Endothelial cell of hepatic sinusoid (primary cell): ENCODE measurements at regions not wholly inside any gene's neighbourhood (a gene's known extent, or its start where the extent isn't known, plus 50 kb on each side); places are given as distances from the start of the nearest gene placed in this dataset.

Experiments
- in situ Hi-C: cut with HindIII; loops from 2 replicates; pipeline ENCODE4 v1.10.0; 2017; ENCODE audit warnings: low sequenced_read_pairs

DNA sequence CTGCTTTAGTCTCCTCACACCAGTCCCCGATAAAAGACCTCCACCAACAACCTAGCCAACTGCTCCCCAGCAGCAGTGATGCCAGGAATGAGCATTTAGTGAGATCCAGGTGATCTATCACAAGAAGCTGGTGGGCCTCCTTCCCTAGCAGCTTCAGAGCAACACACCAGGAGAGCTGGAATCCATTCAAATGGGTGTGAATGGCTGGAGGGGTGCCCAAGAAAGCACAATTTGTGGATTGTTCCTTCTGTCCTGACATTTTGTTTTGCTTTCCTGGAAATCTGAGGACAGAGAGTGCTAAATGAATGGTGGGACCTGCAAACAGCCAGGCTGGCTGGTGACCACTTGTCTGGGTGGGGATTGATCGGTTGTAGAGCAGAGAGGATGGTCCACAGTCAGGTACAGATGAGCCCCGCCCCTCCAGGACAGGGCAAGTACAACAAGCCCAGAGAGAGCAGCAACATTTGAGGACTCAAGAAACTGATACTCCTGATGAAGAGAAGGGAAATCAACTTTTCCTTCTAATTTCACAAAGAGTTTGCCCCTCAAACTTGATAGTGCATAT lies 316.8 kb downstream of the VPS13C start:
- in situ Hi-C loops: no loop called here

DNA sequence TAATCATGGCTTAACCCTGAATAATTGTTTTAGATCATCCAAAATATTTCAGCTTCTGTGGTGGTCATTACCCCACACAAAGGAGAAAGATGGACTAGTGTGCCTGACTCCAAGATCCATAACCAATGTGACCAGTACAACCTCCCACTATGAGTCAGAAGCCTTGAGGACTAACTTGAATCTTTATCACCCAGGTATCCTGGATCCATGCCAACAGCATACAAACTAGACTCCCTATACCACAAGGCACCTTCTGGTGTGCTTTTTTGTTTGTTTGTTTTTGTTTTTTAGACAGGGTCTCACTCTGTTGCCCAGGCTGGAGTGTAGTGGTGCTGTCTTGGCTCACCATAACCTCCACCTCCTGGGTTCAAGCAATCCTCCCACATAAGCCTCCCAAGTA lies 317.7 kb downstream of the VPS13C start:
- in situ Hi-C loops: no loop called here

DNA sequence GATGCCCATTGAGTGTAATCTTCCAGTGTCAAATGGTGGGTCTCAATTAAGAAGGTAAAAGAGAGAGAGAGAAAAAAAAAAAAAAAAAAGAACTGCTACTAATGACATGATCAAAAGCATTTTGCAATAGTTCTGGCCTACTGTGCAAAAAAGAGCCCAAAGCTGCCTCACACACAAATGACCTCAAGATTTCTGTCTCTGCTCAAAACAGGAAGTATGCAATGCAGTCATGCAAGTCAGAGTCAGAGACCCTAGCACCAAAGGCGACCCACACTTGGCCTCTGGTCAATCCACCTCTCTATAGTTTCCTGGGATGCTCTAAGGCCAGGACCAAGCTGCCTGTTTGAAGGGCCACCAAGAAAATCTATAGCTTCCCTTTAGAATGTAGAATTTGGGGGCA lies 323.5 kb downstream of the VPS13C start:
- in situ Hi-C loops: no loop called here

- in situ Hi-C loops: no loop called here
These were observed 329.1 kb downstream of the VPS13C start for GRCh38 chr15:61731099-61731498.

DNA sequence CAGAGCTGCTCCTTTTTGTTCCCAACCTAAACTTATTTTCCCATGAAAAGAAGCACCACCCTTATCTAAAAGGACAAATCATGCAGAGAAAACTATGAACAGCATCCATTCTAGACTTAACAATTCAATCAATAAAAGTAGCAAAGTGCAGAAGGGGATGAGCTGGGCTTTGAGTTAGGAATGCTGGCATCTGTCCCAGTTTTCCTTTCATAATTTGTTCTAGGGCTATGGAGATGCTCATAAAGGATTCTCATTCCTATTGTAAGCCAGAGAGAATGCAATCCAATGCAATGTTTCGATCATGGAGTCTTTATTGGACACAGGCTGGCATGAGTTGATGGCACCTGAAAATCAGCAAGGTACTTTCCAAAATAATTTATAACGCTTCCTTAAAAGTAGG lies 330.6 kb downstream of the VPS13C start:
- in situ Hi-C loops: no loop called here

DNA sequence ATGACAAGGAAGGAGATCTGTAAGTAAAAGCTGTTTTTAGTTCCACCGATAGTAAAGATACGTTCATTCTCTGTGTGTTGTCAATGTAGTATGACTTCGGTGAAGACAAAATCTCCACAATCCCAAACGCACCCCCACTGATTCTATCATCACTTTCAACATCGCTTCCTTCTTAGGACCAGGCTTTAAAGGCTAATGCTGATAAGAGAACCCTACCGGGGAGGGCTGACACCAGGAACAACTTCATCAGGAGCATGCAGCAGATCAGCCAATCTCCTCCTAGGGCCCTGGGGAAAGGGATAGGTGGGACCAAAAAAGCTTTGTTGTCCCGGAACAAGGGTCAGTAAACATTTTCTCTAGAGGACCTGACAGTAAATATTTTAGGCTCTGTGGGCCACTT lies 334.1 kb downstream of the VPS13C start:
- in situ Hi-C loops: no loop called here

- in situ Hi-C loops: no loop called here
These were observed 335.0 kb downstream of the VPS13C start for GRCh38 chr15:61725251-61725650.

DNA sequence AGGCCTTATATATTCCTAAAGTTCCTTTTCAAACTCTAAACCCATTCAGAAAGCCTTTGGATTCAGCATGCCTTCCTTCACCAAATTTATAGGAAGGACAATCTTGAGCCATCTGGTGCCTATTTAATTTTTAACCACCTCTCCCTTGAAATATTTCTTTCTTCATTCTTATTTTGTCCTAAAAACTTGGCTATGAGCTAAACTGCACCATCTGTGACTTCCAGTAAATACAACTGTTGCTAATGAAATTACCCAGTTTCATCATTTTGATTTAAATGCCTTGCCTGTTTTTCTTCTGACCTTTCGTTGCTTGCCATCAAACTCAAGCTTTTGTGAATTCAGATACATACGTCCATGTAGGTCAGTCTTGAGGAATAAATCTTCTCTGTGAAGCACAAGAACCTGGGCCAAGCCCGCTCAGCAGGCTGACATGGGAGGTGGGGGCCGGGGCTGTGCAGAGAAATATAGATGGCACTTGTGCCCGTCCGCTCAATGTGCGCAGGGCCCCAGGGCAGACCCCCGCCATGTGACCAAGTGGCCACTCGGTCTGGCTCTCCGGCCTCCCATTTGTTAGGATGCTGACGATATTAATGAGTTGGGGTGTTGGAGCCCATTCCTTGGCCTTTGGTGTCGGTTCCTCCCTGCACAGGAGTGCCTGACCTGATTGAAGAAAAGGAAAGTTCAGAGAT lies 335.9 kb downstream of the VPS13C start:
- in situ Hi-C loops: no loop called here

DNA sequence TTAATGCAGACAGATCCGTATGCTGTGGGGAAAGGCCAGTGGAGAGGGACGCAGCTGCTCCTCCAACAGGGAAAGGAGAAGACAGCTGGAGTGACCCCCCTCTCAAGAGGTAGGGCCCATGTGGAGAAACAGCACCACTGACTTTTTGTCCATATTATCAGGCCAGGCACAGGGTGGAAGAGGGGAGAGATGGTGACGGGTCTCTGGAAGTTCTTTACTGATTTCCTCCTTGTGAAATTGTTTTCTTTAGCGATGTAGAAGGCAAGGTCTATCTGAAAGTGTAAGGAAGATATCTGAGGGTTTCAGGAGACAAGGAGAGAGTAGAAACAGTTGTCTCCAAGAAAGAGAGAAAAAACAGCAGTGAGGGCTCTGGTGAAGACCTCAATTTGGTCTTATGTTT lies 338.8 kb downstream of the VPS13C start:
- in situ Hi-C loops: no loop called here

DNA sequence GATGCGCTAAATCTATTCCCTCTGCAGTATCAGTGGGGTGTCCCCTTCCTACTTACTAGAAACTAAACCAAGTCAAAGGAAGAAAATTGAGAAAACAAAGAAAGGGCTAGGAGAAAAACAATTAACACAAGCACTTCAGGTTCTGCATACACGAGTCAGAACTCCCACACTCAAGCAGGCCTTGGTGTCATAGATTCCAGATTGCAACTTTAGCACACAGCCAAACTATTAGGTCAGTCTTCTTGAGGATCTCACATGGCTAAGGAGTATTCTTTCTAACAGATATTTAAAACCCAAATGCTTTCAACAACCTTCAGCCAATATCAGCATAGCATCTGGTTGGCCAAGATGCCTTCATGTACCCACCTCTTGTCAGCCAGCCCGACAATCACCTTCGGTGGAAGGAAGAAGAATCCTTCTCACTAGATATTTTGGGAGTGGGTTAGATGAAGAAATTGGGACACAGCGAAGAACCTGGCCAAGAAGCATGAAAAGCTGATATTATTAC lies 340.0 kb downstream of the VPS13C start:
- in situ Hi-C loops: no loop called here

DNA sequence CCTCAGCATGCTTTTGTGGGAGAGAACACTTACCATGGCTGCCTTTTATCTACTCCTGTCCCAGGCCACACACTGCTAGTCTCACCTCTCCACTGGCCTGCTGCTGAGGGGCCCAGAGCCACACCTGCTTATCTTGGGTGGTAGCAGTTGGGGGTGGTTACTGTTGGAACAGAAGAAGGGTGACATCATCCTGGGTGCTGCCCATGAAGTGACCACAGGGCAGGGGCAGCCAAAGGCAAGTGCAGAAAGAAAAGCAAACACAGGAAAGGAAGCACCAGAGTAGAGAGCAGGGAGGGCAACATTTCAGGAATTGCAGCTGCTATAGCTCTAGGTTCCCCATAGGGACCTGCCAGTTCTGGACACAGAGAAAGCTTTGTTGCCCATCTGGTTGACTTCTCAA lies 345.2 kb downstream of the VPS13C start:
- in situ Hi-C loops: no loop called here

DNA sequence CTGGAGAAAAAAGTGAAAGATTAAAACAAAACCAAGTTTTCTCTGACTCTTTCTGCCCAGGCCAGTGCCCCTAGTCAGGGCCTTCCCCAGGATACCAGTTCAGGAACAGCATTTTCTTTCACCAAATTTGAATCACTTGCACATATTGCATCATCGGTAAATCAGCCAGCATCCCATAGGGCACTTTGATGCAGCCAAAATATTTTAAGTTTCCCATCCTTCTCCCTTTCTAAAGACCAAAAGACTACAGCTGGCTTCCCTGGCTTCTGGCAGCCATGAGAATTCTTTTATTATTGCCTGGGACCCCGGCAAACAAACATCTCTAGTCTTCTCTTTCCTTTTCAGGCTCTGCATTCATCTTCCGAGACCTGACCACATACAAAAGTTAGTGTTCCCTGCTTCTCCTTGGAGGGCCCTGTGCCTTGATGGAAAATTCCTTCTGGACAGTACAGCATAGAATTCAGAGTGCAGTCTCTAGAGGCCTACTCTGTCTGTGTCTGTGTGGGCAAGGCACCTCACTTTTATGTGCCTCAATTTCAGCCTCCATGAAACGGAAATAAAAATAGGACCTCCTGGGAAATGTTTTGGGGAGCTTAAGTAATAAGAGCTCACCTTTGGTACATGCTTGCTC lies 348.0 kb downstream of the VPS13C start:
- in situ Hi-C loops: no loop called here

GRCh38 chr15:61702224-61703020 lies 357.8 kb downstream of the VPS13C start:
- in situ Hi-C loops: no loop called here

- in situ Hi-C loops: no loop called here
These were observed 358.8 kb downstream of the VPS13C start for GRCh38 chr15:61701455-61701854.

- in situ Hi-C loops: no loop called here
These were observed 359.4 kb downstream of the VPS13C start for GRCh38 chr15:61700803-61701202.

DNA sequence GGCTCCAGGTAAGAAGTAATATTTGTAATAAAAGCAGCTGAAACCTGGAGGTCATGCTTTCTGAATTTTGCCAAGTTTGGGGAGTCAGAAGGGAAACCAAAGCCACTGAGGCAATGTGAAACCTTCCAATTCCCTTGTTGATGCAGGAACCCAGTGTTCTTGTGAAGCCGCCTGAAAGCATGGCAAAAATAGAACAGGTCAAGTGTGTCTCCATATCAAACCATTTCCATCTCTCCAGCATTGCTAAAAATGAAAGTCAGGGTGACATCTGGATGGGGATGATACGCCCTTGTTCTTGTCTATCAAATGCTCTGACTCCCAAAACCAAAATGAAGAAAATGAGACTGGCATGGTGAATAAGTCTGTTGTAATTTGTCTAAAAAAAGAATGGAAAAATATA lies 362.5 kb downstream of the VPS13C start:
- in situ Hi-C loops: no loop called here

GRCh38 chr15:61689067-61689466 lies 371.2 kb downstream of the VPS13C start:
- in situ Hi-C loops: no loop called here

DNA sequence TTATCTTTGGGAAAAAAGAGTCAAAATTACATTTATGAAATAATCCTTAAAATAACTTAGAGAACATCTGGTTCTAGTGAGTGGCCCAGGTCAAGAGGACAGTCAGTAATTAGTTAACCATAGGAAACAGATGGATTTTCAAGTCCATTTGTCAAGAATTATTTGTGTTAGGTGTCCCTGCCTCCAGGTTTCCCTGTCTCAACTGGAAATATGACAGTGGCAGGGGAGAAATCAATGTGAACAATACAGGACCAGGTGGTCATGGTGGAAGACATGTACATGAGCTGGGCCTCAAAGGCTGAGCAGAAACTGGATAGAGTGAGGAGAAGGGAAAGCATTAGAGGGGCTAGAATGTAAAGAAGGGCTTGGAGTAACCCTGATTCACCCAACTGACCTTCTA lies 372.6 kb downstream of the VPS13C start:
- in situ Hi-C loops: no loop called here

GRCh38 chr15:61687124-61687523 lies 373.1 kb downstream of the VPS13C start:
- in situ Hi-C loops: no loop called here

GRCh38 chr15:61685971-61686370 lies 374.3 kb downstream of the VPS13C start:
- in situ Hi-C loops: no loop called here

DNA sequence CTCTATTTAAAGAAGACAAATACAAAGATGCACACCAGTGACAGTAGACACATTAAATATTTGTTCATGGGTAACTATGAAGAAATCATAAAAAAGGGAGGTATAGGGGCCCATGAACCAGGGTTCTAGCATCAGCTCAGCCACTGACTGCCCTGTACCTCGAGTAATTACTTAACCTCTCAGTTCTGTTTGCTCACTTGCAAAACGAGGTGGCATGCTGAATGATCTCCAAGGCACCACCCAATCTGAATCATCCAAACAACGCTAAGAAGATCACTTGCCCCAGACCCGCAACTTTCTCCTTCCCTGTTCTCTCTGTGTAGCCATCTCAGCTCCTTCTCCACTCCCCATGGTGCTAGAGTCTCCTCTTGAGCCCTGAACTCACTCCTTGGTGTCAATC lies 374.7 kb downstream of the VPS13C start:
- in situ Hi-C loops: no loop called here
